PC-3 (cell line): ENCODE measurements at regions not wholly inside any gene's neighbourhood (a gene's known extent, or its start where the extent isn't known, plus 50 kb on each side); places are given as distances from the start of the nearest gene placed in this dataset.

Experiments
- CTCF ChIP-seq: fragments of 300-600 bp; sonication (generic); conservative IDR thresholded peaks from 2 replicates; pipeline ENCODE4 v1.5.1; 2017; ENCODE audit warnings: antibody characterized with exemption, low read depth, mild to moderate bottlenecking, low read length
- EZH2 ChIP-seq: fragments of 300-600 bp; sonication (generic); IDR thresholded peaks from one replicate; pipeline ENCODE4 v1.6.1; 2017; ENCODE audit warnings: antibody characterized with exemption, mild to moderate bottlenecking, low read length; ENCODE audit not compliant: unreplicated experiment
- EZH2phosphoT487 ChIP-seq: fragments of 300-600 bp; sonication (generic); IDR thresholded peaks from 2 replicates; pipeline ENCODE4 v1.6.1; 2018; ENCODE audit warnings: mild to moderate bottlenecking, antibody characterized with exemption, low read length, borderline replicate concordance

GRCh38 chr14:37830271-37830670 is 234.8 kb downstream of the TTC6 start:
- TF ChIP-seq EZH2 = no peak
- TF ChIP-seq CTCF = no peak
- no peak for TF ChIP-seq EZH2phosphoT487
